ENCODE measurements at regions not wholly inside any gene's neighbourhood (a gene's known extent, or its start where the extent isn't known, plus 50 kb on each side); places are given as distances from the start of the nearest gene placed in this dataset.

GRCh38 chr2:7566382-7566881 lies 649.2 kb downstream of the RNF144A start:
- TF ChIP-seq EZH2phosphoT487 (IDR thresholded peaks at IDR 0.05; ENCODE audit: insufficient read depth, low read depth) (no peak), EZH2 (IDR thresholded peaks at IDR 0.05; ENCODE audit: insufficient read depth, poor library complexity, severe bottlenecking) (no peak)

Data from GM23248 (cell line).